ENCODE measurements at regions not wholly inside any gene's neighbourhood (a gene's known extent, or its start where the extent isn't known, plus 50 kb on each side); places are given as distances from the start of the nearest gene placed in this dataset.
"Not testable (repeated sequence)": the region's sequence is repeated elsewhere in the genome, so short reads cannot be mapped to it uniquely, and the experiment has no call there.

DNA sequence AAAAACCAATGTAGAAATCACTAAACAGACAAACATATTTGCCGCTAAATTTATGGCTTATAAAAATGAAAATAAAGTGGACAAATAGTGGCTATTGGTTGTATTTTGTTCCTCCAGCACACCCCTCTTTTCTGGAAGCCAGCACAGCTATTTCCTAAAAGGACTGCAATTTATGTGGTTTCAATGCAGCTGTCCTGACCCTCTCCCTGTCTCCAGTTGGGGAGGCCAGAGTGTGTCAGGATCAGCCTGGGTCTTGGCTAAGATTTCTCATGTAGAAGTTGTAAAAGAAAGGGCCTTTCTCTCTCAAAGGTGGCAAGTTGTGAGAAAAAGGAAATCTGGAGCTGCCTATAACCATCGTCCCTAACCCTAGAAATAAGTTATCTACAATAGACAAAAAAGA is 165.6 kb downstream of the ALDH8A1 start:
- DNase-seq (ENCODE audit: low spot score), result no peak

DNA sequence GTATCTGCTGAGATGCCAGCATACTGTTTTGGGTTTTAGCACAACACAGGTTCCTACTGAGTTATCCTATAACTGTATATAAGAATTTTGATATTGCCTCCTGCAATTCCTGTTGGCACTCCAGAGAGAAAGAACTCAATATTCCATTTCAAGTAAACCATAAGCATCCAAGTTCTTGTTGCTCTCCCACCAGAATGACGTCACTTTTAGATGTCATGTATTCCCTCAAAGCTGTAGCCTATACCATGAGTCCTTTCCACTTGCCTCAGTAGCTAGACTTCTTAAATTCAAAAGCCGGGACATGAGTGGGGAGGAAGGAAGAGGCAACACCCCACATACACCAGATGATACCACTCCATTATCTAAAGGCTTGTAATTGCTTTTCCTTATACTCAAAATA is 171.5 kb downstream of the ALDH8A1 start:
- DNase-seq (ENCODE audit: low spot score), result no peak

DNA sequence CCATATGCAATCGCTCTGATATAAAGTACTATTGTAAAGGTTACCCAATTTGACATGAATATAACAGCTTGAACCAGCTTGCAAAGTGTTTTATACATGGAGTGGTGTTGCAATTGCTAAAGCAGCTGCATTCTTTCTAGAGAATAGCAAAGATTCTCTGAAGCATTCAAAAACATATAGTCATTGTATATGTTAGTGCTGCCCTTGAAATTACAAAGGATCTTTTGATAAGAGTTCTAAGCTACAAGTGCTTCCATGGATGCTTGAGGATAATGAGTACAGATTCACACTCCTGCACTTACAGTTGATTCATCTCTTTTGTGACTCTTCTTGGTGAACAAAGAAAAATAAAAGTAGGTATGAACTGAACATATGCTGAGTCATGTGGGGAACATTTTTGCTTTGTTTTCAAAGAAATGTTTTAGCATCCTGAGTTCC is 175.7 kb downstream of the ALDH8A1 start:
- no peak for DNase-seq (ENCODE audit: low spot score)

DNA sequence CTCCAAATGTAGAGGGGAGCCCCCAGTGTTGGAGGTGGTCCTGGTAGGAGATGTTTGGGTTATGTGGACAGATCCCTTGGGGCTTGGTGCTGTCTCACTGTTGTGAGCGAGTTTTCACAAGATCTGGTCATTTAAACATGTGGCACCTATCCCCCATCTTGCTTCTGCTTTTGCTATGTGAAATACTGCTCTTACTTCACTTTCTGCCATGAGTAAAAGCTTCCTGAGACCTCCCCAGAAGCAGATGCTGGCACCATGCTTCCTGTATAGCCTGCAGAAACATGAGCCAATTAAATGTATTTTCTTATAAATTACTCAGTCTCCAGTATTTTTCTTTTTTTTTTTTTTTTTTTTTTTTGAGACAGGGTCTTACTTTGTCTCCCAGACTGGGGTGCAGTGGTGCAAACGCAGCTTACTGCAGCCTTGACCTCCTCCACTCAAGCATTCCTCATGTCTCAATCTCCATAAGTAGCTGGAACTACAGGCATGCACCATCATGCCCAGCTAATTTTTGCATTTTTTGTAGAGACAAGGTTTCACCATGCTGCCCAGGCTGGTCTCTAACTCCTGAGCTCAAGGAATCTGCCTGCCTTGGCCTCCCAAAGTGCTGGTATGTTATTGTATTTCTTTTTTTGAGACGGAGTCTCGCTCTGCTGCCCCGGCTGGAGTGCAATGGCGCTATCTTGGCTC is 177.1 kb downstream of the ALDH8A1 start:
- no peak for DNase-seq (ENCODE audit: low spot score)

DNA sequence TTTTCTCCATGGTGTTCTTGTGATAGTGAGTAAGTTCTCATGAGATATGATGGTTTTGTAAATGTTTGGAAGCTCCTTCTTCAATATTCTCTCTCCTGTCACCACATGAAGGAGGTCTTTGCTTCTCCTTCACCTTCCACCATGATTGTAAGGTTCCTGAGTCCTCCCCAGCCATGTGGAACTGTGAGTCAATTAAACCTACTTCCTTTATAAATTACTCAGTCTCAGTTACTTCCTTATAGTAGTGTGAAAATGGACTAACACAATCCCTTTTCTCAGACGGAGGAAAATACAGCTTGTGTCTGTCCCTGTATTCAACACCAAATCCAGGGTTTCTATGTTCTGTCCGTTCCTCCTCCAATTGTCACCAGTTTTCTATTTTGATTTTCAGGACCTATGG is 181.0 kb downstream of the ALDH8A1 start:
- DNase-seq (ENCODE audit: low spot score), result no peak

DNA sequence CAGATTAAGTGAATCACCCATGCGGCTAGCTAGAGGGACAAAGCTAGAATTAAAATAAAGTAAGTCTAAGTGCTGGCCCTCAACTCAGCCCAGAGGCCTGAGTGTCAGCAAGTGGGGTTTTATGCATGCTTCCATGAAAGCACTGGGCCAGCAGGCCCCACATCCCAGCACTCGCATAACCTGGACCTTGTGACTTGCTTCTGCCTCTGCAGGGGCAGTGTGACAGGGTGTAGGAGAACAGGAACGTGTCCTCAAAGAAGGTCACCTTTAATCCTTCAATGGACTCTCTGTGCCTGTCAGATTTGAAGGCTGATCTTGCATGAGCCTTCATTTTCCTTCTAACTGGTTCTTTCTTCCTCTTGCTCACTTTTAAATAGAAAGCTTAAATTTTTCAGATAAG is 183.4 kb downstream of the ALDH8A1 start:
- no peak for DNase-seq (ENCODE audit: low spot score)

DNA sequence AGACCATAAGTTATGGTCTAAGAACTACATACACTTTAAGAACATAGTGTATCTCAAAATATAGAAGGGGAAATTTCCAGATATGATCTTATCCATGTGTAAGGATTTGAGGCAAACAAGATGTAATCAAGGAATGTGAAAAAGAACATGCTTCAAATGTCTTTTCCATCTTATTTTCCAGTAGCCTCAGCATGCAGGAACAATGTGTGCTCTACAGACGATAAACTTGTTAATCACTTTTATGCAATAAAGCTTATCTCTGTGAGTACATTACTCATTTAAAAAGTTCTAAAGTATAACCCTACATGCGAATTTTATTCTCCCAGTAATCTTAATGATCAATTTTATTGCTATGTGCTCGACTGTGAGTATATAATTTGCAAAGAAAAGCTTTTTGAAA is 185.2 kb downstream of the ALDH8A1 start:
- DNase-seq (ENCODE audit: low spot score), result no peak

DNA sequence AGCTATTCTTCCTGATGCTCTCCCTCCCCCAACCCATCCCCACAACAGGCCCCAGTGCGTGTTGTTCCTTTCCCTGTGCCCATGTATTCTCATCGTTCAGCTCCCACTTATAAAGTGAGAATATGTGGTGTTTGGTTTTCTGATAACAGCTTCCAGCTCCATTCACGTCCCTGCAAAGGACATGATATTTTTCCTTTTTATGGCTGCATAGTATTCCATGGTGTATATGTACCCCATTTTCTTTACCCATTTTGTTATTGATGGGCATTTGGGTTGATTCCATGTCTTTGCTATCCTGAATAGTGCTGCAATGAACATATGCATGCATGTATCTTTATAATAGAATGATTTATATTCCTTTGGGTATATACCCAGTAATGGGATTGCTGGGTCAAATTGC is 186.3 kb downstream of the ALDH8A1 start:
- not testable (repeated sequence) for DNase-seq (ENCODE audit: low spot score)

DNA sequence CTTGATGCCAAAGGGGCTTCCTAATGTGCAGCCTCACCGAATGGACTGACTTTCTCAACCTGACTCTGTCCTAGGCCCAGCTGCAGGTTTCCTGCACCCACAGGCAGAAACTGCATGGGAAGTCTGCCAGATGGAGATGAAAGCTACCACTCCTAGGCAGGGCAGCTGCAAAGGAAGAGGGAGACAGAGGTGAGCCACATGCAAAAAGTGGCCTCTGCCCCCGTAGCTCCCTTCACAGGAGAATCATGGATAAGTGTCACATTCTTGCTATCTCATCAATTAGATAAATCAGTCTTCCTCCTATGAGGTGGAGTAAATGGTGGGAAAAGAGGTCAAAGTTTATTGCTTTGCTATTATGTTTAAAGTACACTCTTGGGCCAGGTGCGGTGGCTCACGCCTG is 191.3 kb downstream of the ALDH8A1 start:
- DNase-seq (ENCODE audit: low spot score), result no peak

DNA sequence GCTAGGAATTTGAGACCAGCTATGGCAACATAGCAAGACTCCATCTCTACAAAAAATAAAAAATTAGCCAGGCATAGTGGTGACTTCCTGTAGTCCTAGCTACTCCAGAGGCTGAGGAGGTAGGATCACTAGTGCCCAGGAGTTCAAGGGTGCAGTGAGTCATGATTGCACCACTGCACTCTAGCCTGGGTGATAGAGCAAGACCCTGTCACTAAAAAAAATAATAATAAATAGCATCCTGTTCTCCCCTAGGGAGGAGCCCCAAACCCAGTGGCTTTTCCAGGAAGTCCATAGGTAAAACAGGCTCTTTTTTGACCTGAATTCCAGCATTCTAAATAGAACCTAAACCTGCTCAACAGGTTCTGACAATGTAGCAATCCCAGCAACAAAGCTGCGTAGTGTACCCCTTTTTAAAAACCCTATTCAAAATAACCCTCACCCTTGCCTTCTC is 192.0 kb downstream of the ALDH8A1 start:
- no peak for DNase-seq (ENCODE audit: low spot score)

DNA sequence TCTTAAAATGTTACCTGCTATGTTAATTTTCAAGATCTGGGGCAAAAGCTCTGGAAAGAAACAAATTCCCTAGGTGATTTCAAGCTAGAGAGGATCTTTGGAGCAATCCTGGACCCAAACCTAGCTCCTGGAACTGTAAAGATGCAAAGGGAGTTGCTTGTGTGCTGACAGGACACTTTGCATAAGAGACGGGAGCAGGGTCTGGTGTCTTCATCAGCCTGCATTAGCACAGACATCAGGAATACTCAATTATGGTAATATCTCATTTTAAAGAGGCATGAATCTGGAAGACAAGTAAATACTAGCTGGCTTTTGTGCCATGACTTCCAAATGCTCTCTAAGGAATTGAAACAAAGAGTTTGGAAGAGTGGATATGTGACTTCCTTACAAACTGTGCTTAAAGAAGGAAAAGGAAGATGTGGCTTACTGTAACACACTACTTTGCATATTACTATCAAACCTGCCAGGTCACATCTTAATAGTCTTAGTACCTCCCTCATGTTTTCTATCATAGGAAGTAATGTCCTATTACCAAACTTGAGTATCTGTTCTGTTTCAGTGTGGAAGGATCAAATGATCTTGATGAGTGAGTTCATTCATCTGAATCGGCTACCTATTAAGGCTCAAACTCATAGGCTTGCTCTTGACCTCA is 193.4 kb downstream of the ALDH8A1 start:
- DNase-seq (ENCODE audit: low spot score), result no peak

DNA sequence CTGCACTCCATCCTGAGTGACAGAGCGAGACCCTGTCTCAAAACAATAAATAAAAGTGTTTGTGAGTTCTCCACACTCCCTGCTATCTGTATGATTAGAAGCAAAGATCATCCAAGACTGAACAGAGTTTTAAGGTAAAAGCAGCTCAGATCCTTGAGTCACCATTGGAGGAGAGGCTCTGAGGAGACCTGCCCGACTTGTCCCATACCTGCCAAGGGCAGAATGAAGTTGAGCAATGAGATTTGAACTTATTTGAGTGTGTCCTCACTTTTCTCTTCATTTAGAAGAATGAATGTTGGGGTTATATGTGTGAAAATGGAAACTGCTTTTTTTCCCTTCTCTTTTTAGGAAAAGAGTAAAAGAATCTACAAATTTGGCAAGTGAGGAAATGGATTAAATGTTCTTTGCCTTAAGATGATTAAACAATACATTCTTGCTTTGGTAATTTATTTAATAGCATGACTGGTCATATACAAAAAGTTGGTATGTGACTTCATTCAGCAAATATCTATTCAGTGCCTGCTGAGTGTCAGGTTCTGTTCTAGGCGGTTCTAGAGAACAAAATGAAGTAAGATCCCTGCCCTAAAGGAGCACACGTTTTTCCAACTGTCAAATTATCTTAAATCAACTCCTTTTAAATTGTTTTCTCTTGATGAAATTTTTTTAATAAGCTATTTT is 195.7 kb downstream of the ALDH8A1 start:
- DNase-seq (ENCODE audit: low spot score), result no peak

DNA sequence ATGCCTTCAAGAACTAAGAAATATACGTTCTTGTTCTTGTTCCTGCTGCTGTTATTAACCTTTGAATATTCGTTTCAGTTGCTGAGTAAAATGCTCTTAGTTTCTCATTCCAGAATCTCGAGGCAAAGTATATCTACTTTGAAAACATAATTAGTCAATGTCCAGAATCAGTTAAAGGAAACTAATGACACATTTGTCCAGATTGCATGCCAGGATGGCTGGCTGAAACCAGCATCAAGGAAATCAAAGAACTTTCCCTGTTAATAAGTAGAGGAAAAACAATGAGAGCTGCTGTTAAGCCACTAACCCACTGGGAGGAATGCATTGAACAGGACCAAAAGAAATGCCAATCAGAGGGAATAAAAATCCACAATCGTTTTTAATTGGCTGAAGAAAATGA is 196.9 kb downstream of the ALDH8A1 start:
- DNase-seq (ENCODE audit: low spot score), result no peak

DNA sequence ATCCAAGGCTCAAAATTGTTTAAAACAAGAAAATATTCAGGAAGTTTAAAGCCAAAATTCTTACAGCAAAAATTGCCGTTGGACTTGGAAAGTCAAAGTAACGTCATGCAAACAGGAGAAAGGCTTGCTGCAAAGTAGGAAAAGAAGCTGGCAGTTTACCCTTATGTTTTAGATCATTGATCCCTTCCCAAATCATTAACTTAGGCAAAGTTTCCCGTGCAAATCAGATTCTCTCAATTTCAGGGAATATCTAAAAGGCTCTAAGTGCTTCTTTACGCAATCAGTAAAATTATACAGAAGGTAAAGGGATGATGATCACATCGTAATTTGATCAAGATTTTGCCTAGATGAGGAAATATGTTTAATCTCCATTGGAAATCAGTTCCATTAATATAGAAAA is 197.5 kb downstream of the ALDH8A1 start:
- DNase-seq (ENCODE audit: low spot score), result no peak

DNA sequence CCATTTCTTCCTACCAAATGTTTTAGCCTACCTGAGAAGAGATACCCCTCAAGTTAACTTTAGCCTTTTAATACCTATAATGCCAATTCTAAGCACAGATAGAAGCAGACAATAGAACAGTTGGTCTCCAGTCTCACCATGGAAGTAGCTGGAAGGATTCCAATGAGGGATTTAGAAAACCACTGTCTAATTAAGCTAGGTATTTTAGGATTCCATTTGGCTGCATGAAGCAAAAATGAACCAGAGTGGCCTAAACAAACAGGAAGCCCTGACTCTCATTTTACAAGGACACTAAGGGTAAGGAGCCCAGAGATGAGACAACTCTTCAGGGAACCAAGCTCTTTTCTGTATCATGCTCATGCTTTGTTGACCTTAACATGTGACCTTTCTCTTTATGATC is 199.2 kb downstream of the ALDH8A1 start:
- no peak for DNase-seq (ENCODE audit: low spot score)

DNA sequence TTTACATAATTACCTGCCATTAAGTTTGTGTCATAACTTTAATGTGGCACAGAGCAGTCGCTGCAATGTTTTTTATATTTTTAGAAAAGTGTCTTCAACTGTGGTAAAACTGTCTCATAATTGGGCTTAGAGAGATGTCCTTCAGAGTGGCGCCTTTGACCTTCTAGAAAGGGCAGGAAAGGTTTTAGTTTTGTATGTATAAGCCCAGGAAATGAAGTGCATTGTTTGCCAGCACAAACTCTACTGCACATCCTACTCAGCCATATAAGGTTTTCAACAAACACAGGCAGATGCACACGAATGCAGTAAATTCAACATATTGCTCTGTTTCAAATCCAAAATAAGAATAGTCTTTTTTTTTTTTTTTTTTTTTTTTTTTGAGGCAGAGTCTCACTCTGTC is 201.4 kb downstream of the ALDH8A1 start:
- no peak for DNase-seq (ENCODE audit: low spot score)

DNA sequence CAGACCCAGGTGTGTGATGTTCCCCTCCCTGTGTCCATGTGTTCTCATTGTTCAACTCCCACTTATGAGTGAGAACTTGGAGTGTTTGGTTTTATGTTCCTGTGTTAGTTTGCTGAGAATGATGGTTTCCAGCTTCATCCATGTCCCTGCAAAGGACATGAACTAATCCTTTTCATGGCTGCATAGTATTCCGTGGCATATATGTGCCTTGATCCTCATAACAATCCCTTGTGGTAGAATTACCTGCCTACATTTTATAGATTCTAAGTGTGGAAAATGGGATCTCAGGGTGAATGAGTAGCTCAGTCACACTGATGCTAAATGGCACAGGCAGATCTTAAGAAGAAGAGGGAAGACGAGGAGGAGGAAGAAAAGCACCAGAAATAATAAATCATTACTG is 202.7 kb downstream of the ALDH8A1 start:
- not testable (repeated sequence) for DNase-seq (ENCODE audit: low spot score)

DNA sequence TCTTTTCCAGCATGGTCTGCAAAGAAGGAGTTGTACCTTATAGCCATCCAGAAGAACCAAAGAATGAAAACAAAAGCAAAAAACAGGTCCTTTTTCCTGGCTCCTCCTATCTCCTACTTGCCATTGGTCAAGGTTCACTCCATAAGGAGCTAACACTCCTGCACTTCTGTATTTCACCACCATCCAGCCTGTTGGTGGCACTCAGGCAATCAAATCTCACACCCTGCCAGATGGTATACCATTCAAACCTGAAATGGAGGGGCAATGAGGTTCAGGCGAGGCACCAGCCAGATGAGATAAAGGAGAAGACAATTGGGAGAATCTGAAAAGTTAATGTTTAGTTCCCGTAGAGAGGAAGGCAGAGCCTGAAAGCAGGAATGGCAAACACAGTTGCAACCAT is 203.8 kb downstream of the ALDH8A1 start:
- DNase-seq (ENCODE audit: low spot score), result no peak

DNA sequence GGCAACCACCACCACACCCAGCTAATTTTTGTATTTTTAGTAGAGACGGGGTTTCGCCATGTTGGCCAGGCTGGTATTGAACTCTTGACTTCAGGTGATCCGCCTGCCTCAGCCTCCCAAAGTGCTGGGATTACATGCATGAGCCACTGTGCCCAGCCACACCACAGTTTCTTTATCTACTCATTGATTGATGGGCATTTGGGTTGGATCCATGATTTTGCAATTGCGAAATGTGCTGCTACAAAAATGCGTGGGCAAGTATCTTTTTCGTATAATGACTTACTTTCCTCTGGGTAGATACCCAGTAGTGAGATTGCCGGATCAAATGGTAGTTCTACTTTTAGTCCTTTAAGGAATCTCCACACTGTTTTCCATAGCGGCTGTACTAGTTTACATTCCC is 204.7 kb downstream of the ALDH8A1 start:
- DNase-seq (ENCODE audit: low spot score), result not testable (repeated sequence)

DNA sequence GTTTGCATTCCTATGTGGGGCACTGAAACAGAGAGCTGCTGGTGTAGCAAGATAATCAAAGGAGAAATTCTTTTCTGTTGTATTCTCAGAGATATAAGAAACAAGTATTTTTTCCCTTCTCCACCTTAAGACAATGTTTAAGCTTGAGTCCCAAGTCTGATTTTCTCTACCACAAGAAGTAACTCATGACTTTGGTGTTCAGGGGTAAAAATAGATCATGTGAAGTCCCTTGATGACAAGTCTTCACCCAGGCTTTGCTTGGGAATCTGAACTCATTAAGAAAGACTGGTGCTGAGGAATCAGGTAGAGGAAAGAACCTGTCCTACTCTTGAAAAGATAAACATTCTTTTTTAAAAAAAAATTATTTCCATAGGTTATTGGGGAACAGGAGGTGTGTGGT is 205.6 kb downstream of the ALDH8A1 start:
- DNase-seq (ENCODE audit: low spot score), result no peak

DNA sequence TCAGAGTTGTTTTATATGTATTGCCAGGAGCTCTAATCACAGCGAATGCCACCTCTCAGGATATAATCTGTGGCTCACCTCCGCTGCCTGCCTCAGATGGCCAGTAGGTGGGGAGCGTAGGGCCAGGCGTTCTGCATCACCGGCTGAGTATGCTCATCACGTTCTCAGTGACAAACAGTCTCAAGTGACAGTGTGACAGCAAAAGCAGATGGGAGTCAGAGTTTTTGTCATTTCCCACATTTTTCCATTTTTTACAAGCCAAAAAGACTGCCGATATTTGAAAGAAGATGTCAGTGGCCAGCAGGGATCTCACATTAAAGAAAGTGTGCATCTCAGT is 208.7 kb downstream of the ALDH8A1 start:
- peak; percentile 76 for DNase-seq (ENCODE audit: low spot score)

DNA sequence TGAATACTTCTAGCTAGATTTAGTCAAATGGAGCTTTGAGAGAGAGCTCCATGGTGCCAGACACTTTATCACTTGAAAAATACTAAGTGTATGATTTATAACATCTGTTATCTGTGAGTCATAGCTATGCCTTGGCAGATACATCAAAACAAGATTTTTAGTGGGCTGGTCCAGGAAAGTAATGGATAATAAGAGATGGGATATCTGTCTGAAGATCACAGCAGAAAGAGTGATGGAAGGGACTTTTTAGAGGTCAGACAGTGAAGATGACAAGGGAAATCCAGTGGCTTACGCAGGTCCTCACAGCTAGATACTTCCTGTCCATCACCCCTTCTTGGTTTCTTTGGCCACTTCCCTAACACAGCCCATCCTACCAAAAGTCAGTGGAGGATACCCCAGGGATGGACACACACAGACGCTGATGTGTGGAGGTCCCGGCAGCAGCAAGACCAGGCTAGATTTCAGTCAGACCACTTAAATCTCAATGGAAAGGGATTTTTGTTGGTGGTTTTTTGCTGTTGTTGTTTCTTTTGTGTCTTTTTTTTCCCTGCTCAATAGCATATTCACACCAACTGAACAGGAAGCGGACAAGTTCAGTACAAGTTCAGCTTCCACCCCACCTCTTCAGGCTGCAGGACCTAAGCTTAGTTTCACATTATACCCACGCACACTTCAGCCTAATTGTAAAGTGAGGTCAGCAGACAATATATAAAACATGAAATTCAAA is 209.3 kb downstream of the ALDH8A1 start:
- peak; percentile 18 for DNase-seq (ENCODE audit: low spot score)

DNA sequence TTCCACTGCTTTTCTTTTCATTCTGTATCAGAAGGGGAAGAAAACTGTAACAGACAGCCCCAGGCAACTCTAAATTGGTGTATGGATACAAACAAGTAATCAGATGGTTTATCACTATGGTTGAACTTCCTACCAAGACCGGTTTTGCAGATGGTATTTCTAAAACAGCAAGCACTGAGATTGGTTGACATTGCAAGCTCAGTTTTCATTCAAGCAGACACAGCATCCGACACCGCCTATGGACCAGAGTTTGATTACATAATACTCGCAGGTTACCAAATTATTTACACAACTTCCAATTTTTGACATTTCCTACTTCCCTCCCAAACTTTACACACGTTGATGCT is 209.9 kb downstream of the ALDH8A1 start:
- peak; percentile 28 for DNase-seq (ENCODE audit: low spot score)
